Stimulated activated CD8-positive, alpha-beta memory T cell treated with anti-CD3 and anti-CD28 coated beads, Interleukin-7, amount 100 ng/mL, for 48 hours (primary cell): ENCODE measurements at regions not wholly inside any gene's neighbourhood (a gene's known extent, or its start where the extent isn't known, plus 50 kb on each side); places are given as distances from the start of the nearest gene placed in this dataset.

Experiments used
- DNase-seq, 2 donors: peaks; one replicate each; pipeline ENCODE4 v3.0.0-alpha.2; 2020; ENCODE audit warnings: low read depth in 1 of 2; ENCODE audit errors: extremely low read depth in 1 of 2

DNA sequence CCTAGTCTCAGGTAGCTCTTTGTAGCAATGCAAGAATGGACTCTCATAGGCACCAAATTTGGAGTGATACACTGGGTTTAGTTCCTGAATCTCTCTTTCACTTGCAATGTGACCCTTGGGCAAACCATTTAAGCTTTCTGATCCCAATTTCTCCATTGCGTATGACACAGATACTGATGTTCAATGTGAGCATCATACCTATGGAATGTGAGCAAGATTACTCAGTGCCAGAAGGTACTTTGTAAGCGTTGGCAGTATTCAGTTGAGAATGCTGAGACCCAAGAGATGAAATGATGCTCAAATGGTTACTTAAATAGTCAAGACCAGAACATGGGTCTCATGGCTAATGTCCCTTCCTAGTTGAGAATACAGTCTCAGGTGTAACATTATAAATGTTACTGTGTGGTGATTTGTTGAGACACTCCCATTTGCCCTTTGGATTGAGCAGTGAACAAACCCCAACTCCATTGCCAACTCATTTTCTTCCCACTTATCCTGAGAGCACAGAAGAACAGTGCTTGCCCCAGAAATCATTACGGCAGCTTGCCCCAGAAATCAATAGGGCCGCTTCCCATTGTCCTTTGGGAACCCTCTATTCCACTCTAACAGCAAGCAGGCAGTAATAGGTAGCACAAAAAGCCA lies 134.1 kb downstream of the SOX9 start:
- DNase-seq = no peak

DNA sequence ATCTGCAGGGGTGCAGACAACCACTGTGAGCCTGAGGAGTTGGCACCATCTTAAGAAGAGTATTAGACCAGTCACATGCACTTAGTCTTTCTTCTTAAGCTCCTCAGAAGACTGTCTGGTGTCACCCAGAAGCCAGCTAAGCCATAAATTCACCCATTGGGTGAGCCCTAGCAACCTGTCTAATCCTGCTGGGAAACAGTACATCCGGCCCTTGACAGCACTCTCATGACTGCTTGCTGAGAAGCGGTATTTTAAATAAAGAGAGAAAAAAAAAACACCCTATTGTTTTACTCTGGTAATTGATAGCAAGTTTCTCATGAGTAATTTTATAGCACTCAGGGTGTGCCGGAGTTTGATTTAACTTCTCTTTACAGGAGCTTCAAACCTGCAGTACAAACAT lies 134.7 kb downstream of the SOX9 start:
- no peak for DNase-seq

DNA sequence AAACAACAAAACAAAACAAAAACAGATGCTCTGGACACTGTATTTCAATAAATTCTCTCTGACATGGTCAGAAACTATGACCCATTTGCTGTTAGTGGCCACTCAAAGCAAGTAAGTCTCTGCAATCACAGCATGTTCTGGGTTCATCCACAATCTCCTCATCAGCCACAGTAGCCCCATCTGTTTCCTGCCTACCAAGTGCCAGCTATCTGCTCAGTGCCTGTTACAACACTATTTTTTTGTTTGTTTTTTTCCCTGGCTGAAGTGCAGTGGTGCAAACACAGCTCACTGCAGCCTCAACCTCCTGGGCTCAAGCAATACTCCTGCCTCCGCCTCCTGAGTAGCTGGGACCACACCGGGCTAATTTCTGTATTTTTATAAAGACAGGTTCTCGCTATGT lies 137.9 kb downstream of the SOX9 start:
- DNase-seq = no peak

DNA sequence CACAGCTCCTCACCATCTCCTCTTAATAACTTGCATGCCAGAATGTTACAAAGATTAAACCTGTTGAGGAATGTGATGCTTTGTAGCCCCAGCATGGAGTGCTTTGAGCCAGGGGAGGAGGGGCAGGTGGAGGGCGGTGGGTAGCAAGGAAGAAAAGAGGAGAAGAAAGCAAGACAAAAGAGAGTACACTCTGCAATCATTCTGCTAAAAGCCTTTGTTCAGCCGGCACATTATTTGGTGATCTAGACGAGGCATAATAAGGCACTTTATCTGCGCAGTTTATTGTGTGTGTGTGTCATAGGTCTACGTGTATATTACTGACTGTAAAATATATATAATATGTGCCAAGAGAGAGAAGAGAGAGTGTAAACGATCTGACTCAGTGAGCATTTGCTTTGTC lies 139.1 kb downstream of the SOX9 start:
- no peak for DNase-seq

DNA sequence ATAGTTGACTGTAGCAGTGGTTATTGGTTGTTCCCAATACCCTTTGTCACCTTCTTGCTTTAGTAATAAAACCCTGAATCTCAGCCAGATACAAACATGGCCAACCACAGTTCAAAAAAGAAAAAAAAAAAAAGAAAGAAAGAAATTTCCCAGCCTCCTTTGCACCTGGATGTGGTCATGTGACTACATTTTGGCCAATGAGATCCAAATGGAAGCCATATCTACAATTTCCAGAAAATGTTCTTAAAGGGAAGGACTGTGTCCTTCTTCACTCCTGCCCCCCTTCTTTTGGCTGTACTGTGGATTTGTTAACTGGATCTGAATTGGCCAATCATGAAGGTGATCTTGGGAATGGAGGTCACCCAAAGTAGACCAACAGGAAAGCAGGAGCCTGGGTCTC lies 141.9 kb downstream of the SOX9 start:
- DNase-seq = no peak

DNA sequence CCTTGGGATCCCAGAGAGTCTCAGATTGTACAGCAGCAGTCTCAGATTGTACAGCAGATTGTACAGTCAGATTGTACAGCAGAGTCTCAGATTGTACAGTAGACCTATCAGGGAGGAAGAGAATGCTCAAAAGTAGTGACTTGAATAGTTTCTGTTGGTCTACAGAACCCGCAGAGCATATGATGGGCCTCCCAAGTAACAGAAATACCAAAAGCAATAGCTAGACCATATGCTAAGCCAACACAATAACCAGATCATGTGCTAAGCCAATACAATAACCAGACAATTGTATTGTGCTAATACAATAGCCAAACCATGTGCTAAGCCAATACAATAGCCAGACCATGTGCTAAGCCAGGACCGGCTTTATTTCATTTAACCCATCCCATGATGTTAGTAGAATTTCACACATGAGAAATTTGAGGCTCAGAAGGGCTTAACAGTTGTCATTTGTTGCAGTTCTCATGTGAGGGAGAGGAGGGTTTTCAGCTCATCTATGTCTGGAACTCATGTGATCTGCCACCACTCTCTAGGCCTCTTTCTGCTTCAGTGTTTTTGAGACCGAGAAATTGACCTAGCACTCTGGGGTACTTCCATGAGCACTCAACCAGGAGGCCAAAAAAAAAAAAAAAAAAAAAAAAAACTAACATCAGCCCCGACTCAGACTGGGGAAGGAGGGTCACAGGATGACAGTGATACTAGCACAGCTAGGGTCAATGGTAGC lies 144.0 kb downstream of the SOX9 start:
- no peak for DNase-seq

DNA sequence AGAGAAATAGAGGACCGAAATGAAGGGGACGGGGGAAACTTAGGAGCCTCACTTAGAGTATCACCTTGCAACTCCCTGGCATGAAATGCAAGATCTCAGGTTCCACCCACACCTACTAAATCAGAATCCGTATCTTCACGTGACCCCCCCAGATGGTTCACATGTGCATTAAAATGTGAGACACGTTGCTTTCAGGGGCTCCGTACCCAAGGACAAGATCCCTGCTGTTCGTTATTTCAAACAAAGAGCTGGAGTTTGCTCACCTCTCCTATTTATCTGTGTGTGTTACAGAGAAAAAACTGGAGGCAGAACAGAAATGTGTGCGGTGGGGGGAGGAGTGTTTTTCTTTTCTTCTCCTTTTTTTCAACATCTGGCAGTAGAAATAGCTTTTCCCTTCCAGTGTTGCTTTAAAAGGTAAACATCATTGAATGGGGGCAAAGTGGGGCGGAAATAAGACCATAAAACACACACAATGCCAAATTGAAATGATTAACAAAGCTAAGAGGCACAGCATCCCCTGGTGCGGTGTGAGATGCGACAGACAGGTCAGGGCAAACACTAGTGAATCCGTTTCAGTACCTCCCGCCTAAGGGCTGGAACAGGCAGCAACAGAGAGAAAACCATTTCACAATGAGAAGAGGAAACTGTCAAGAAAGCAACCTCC lies 145.4 kb downstream of the SOX9 start:
- no peak for DNase-seq

DNA sequence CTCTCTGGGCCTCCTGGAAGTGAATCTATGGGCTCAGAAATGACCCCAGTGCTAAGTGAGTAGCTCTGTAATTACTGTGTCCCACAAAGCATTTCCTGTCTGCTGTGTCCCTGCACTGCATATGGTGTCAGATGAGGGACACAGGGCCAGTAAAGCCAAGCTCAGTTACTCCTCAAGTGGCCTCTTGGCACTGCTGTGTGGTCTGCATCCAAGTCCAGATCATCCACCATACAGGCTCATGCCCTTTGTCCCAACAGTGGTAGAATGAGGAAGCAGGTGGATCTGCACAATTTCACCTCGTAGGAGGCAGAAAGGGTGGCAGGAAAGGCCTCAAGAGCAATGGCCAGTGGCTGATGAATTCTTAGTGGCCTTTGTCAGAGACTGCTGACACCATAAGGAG lies 146.8 kb downstream of the SOX9 start:
- DNase-seq = no peak

DNA sequence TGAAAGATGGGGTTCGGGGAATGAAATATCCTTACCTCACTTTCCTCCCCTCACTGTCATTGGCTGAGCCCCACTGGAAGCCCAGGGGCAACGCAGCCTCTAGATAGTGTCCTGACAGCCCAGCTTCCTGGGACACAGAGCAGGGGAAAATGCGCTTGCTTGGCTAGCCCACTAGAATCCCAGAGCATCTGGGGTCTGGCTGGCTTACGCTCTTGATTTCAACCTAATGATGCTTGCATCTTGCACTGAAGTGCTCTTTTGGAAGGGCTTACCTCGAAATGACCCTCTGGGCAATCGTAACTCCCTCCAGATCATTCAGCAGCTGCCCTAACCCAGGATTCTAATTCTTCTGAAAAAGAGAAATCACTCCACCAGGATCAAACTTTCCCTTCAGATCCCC lies 147.6 kb downstream of the SOX9 start:
- DNase-seq = no peak

DNA sequence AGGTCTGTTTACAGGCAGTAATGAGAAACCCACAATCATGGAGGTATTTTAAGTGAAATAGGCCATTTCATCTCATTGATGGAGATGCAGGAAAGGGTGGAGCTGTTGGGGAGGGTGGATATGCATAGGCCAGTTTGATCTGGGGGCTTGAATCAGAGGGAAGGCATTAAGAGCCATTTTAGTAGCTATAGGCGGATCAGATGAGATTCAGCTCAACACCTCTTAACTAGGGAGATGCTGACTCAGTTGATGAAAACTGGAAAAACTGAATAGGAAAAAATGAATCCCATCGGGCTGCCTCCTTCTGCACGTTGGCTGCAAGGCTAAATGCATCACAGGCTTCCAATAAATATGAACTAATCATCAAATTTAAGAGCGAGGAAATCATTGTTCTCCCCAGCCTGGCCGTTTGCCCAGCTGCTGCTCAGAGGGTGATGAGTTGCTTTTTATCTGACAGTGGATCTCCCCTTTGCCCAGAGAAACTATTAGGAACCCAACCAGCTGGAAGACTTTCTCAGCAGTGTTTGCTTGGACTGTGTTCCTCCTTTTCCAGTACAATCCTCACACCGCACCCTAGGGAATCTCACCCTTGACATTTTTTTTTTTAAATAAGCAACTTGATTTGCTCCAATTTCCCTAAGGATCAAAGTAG lies 149.6 kb downstream of the SOX9 start:
- DNase-seq = no peak

DNA sequence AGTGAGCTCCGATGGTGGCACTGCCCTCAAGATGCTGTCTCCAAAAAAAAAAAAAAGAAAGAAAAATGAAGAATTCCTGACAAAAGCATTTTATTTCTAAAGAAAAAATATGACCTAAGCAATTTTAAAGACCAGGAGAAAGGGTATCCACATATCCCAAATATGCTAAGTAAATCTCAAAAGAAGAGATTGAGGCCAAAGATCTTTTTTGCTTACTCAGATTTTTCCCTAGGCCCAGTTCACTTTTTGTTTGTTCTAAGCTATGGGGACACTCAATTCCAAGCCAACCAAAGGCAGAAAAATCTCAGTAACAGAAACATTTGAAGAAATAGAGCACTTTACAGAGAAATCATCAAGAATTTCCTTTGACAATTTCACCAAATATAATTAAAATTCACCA lies 150.8 kb downstream of the SOX9 start:
- no peak for DNase-seq

DNA sequence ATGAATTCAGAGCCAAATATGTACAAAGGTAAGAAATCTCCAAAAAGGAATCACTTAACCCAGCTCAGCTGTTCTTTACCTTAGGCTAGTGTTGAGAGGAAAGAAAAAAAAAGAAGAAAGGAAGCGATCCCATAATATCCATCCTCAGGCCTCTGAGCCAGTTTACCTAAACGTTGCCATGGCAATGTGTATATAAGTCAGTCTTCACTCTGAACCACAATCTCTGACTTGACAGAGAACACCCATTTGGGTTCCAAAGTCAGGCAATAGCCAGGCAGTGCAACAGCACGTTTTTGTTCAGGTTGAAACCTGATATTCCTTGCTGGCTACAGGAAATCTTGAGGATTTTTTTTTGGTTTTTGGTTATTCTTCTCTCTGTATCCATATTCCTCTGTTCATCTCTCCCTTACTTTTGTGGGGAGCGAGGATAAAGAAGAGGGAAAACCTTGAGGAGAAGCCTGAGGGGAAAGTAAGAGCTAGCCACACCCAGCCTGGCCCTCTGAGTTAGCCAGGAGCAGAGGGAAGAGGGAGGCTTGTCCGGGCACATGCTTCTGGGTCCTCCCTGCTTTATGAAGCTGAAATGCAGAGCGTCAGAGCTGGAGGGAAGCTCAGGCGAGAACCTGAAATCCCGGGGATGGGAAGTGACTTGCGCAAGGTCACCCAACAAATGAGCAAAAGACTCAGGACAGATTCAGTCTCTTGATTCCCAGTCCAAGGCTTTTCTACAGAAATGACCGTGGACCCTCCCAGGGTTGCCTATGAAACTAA lies 152.7 kb downstream of the SOX9 start:
- DNase-seq = no peak

DNA sequence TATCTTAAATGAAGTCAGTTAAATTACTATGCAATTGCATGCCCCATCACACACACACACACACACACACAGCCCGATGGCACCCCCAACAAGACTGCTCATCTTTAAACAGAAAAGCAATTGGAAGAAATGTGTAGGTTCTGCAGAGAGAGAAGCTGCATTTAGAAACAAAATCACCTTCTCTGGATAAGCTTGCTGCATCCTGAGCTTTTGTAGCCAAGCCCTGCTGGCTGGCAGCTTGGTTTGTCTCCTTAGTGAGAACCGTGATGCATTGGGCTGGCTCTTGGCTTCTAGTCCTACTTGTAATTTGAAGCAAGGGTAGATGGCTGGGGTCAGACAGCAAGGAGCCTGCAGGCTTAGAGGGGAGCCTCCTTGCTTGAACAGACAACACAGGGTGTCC lies 153.8 kb downstream of the SOX9 start:
- DNase-seq = no peak

DNA sequence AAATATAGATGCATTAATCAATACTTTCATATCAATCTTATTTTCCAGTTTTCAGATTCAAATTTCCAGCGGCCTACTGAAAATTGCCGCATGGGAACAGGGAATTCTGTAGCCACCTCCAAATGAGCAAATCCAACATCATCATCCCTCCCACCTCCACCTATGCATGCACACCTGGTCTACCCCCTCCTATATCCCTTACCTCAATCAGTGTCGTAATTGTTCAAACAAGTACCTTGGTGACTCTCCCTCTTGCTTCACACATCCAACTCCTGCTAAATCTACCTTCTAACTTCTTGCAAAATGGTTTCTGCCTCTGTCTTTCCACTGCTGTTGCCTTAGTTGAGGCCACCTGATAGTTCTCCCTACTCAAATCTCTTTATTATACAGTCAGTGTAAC lies 160.1 kb downstream of the SOX9 start:
- no peak for DNase-seq

DNA sequence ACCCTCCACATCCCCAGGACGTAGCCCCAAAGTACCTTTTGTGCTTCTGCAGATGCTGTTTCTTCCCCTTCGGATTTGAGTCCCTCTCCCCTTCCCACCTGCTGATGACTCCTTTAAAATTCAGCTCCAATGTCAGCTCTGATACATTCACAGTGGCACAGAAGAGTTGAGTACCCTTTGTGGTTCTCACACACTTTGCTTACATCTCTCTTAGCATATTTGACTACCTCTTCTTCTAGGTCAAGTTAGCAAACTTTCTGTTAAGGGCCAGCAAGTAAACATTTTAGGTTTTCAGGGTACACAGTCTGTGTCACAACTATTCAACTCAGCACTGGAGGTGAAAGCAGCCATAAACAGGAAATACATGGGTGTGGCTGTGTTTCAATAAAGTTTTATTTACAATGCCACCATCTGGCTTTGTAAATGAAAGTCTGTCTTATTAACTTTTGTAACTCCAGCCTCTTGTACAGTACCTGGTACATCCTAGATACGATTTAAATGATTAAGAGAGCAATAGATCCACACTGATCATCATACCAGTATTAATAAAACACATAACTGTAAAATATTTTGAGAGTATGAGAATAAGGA lies 161.7 kb downstream of the SOX9 start:
- no peak for DNase-seq

DNA sequence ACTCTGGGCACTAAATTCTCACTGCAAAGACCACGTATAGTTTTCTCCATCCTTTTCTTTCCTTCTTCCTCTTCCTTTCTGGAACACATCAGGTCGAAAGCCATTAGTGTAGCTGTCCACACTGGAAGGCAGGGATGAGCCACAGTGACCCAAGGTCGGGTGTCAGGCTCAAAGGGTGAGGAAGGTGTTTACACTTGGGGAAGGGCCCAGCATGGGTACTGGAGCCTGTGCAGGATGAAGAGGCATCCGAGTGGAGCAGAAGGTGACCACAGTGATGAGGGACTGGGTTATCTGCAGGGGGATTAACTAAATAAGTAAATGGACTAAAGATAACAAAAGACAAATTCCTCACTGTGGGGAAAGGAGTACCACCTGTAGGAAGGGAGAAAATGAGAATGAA lies 164.0 kb downstream of the SOX9 start:
- no peak for DNase-seq

DNA sequence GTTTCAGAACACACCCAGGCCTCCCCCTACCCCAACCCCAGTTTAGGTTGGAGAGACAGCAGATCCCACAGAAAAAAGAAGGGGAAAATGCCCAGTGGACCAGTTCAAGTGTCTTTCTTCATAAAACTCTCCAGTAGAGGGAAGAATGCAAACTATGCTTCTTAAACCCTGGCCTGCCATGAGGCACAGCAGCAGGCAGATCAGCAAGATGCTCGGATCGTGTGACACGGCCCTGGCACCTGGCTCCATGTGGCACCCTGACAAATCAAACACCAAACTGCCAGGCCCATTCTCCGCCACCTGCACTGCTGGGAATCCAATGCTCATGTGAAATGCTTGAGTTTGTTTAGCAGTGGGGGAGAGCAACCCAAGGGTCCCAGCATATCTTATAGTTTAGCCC lies 166.8 kb downstream of the SOX9 start:
- no peak for DNase-seq

DNA sequence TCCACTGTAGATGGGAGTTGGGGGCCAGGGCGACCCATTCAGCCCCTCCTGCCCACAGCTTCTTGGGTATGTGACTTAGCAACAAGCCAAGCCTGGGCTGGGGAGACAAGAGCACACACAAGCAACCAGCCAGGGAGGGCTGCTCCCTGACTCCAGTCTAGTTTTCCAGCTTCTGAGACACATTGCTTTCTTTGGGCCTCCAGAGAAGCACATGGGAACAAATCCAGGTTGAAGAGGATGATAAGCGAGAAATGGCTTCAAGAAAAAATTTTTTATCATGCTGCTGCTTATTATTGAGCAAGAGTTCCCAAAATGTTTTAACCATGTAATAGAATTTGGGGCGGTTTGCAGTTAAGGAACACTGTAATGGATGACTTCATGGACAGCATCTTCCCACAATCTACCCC lies 173.7 kb downstream of the SOX9 start:
- no peak for DNase-seq

DNA sequence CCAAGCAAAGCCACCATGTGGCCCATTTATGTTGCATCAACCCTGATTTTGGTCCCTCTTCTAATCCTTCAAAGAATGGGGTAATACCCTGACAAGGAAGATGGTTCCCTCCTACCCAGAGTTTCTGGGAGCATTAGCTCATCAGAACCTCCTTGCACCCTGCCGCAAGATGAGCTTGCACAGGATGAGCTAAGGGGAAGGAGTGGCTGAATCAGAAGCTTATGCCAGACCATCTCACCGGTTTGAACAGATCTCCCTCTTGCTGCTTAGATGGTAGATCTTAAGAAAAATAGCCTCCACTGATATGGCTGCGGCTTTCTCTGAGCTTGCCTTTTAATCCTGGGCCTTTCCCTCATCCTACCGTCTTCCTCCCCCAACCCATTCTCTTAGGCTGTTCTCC lies 175.1 kb downstream of the SOX9 start:
- DNase-seq = no peak

DNA sequence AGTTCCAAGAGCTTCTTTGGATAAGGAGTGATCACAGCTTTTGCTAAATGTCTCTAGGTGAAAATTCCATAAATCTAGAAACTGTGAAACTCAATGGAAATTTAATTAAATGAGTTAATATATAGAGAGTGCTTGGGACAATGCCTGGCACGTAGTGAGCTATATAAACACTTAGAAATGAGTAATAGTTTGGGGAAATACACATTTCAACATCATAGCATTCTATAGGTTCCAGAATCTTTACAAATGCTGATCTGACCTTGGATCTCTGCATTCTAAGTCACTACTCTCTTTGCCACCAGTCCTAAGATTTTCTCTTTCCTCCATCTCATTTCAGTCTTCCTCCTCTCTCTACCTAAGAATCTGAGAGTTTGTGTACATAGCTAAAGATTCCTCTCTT lies 175.6 kb downstream of the SOX9 start:
- DNase-seq = no peak
